ENCODE measurements at regions not wholly inside any gene's neighbourhood (a gene's known extent, or its start where the extent isn't known, plus 50 kb on each side); places are given as distances from the start of the nearest gene placed in this dataset.
A peak's percentile ranks its signal among the peaks of the same experiment; 100 is the strongest.
"Not testable (repeated sequence)": the region's sequence is repeated elsewhere in the genome, so short reads cannot be mapped to it uniquely, and the experiment has no call there.

GRCh38 chr5:126677121-126677520 lies 76.4 kb downstream of the PHAX start:
- no peaks in the 10 kb centered on the region for H3K9me3 ChIP-seq (ENCODE audit: control insufficient read depth in 2 of 2, low read length in 2 of 2)
- no peak for ATAC-seq (ENCODE audit: low read depth in 2 of 2)
- H3K27ac Mint-ChIP-seq: no peak overlapping the region

GRCh38 chr5:126680191-126680817 lies 79.6 kb downstream of the PHAX start:
- H3K4me3 ChIP-seq (ENCODE audit: low read depth, low read length): no peak overlapping the region
- no peak overlapping the region for H3K4me3 Mint-ChIP-seq
- no peak for ATAC-seq (ENCODE audit: low read depth in 2 of 2)
- no peaks in the 10 kb centered on the region for H3K9me3 Mint-ChIP-seq
- no peaks in the 10 kb centered on the region for H3K36me3 ChIP-seq (ENCODE audit: control insufficient read depth, insufficient read depth, low read length)
- H3K4me1 ChIP-seq (ENCODE audit: control insufficient read depth, insufficient read depth, low read length, poor library complexity, severe bottlenecking): peaks cover 3% of the 10 kb centered on the region
- H3K27ac ChIP-seq (ENCODE audit: insufficient read depth, low read length, poor library complexity, severe bottlenecking): no peak overlapping the region
- no peaks in the 10 kb centered on the region for H3K36me3 Mint-ChIP-seq
- H3K27me3 ChIP-seq (ENCODE audit: control insufficient read depth, insufficient read depth, low read length): no peaks in the 10 kb centered on the region
- DNase-seq: no peak
- no peak overlapping the region for H3K27ac Mint-ChIP-seq
- H3K4me1 Mint-ChIP-seq: peaks cover 5 to 18% (median 8%) of the 10 kb centered on the region in 4 donors
- H3K9me3 ChIP-seq (ENCODE audit: control insufficient read depth in 2 of 2, low read length in 2 of 2): no peaks in the 10 kb centered on the region
- peaks cover 5% of the 10 kb centered on the region for H3K27me3 Mint-ChIP-seq

More at GRCh38 chr5:126677121-126677520, 76.4 kb downstream of the PHAX start:
- Histone ChIP-seq H3K4me1 (ENCODE audit: control insufficient read depth, insufficient read depth, low read length, poor library complexity, severe bottlenecking) (peaks cover 3% of the 10 kb centered on the region), H3K27ac (ENCODE audit: insufficient read depth, low read length, poor library complexity, severe bottlenecking) (no peak overlapping the region), H3K4me3 (ENCODE audit: low read depth, low read length) (no peak overlapping the region), H3K36me3 (ENCODE audit: control insufficient read depth, insufficient read depth, low read length) (no peaks in the 10 kb centered on the region), H3K27me3 (ENCODE audit: control insufficient read depth, insufficient read depth, low read length) (no peaks in the 10 kb centered on the region)
- peaks cover 4% of the 10 kb centered on the region for H3K27me3 Mint-ChIP-seq
- H3K4me1 Mint-ChIP-seq: peaks cover 2 to 7% (median 4%) of the 10 kb centered on the region in 4 donors
- no peaks in the 10 kb centered on the region for H3K9me3 Mint-ChIP-seq
- H3K36me3 Mint-ChIP-seq: no peaks in the 10 kb centered on the region
- H3K4me3 Mint-ChIP-seq: no peak overlapping the region
- no peak for DNase-seq

GRCh38 chr5:126681314-126681713 lies 80.6 kb downstream of the PHAX start:
- H3K4me3 ChIP-seq (ENCODE audit: low read depth, low read length); H3K27ac ChIP-seq (ENCODE audit: insufficient read depth, low read length, poor library complexity, severe bottlenecking); H3K36me3 Mint-ChIP-seq; H3K36me3 ChIP-seq (ENCODE audit: control insufficient read depth, insufficient read depth, low read length); H3K27me3 ChIP-seq (ENCODE audit: control insufficient read depth, insufficient read depth, low read length); H3K27ac Mint-ChIP-seq; H3K9me3 ChIP-seq (ENCODE audit: control insufficient read depth in 2 of 2, low read length in 2 of 2); H3K4me3 Mint-ChIP-seq; DNase-seq; H3K9me3 Mint-ChIP-seq; H3K4me1 ChIP-seq (ENCODE audit: control insufficient read depth, insufficient read depth, low read length, poor library complexity, severe bottlenecking); H3K27me3 Mint-ChIP-seq; ATAC-seq (ENCODE audit: low read depth in 2 of 2): not testable (repeated sequence)
- H3K4me1 Mint-ChIP-seq: peaks cover 4 to 16% (median 7%) of the 10 kb centered on the region in 4 donors

- H3K4me1 Mint-ChIP-seq: peaks cover 5 to 14% (median 6%) of the 10 kb centered on the region in 4 donors
- H3K9me3 Mint-ChIP-seq: peaks cover 0 to under 1% (median 0%) of the 10 kb centered on the region in 7 donors
- H3K36me3 Mint-ChIP-seq: no peaks in the 10 kb centered on the region
- no peak for ATAC-seq (ENCODE audit: low read depth in 2 of 2)
- no peak overlapping the region for H3K4me3 Mint-ChIP-seq
- H3K9me3 ChIP-seq (ENCODE audit: control insufficient read depth in 2 of 2, low read length in 2 of 2): no peaks in the 10 kb centered on the region
- H3K36me3 ChIP-seq (ENCODE audit: control insufficient read depth, insufficient read depth, low read length): no peaks in the 10 kb centered on the region
- no peak overlapping the region for H3K4me3 ChIP-seq (ENCODE audit: low read depth, low read length)
- peaks cover 5% of the 10 kb centered on the region for H3K27me3 Mint-ChIP-seq
- H3K27ac ChIP-seq (ENCODE audit: insufficient read depth, low read length, poor library complexity, severe bottlenecking): no peak overlapping the region
- H3K4me1 ChIP-seq (ENCODE audit: control insufficient read depth, insufficient read depth, low read length, poor library complexity, severe bottlenecking): no peaks in the 10 kb centered on the region
- H3K27ac Mint-ChIP-seq: no peak overlapping the region
- no peak for DNase-seq
- no peaks in the 10 kb centered on the region for H3K27me3 ChIP-seq (ENCODE audit: control insufficient read depth, insufficient read depth, low read length)
Measured at GRCh38 chr5:126681970-126682369, 81.2 kb downstream of the PHAX start.

GRCh38 chr5:126682856-126683255 lies 82.1 kb downstream of the PHAX start:
- Mint-ChIP-seq H3K4me1 (peaks cover 5 to 14% (median 6%) of the 10 kb centered on the region in 4 donors), H3K9me3 (peaks cover 0 to 2% (median 0%) of the 10 kb centered on the region in 7 donors), H3K36me3 (no peaks in the 10 kb centered on the region), H3K4me3 (no peak overlapping the region), H3K27ac (no peak overlapping the region), H3K27me3 (peaks cover 5% of the 10 kb centered on the region)
- Histone ChIP-seq H3K27me3 (ENCODE audit: control insufficient read depth, insufficient read depth, low read length) (no peaks in the 10 kb centered on the region), H3K27ac (ENCODE audit: insufficient read depth, low read length, poor library complexity, severe bottlenecking) (no peak overlapping the region), H3K9me3 (ENCODE audit: control insufficient read depth in 2 of 2, low read length in 2 of 2) (no peaks in the 10 kb centered on the region), H3K4me1 (ENCODE audit: control insufficient read depth, insufficient read depth, low read length, poor library complexity, severe bottlenecking) (no peaks in the 10 kb centered on the region), H3K36me3 (ENCODE audit: control insufficient read depth, insufficient read depth, low read length) (no peaks in the 10 kb centered on the region), H3K4me3 (ENCODE audit: low read depth, low read length) (no peak overlapping the region)
- no peak for DNase-seq
- ATAC-seq (ENCODE audit: low read depth in 2 of 2): no peak

- Histone ChIP-seq H3K36me3 (ENCODE audit: control insufficient read depth, insufficient read depth, low read length) (no peaks in the 10 kb centered on the region), H3K9me3 (ENCODE audit: control insufficient read depth in 2 of 2, low read length in 2 of 2) (no peaks in the 10 kb centered on the region), H3K27ac (ENCODE audit: insufficient read depth, low read length, poor library complexity, severe bottlenecking) (no peak overlapping the region), H3K4me3 (ENCODE audit: low read depth, low read length) (no peak overlapping the region), H3K27me3 (ENCODE audit: control insufficient read depth, insufficient read depth, low read length) (no peaks in the 10 kb centered on the region), H3K4me1 (ENCODE audit: control insufficient read depth, insufficient read depth, low read length, poor library complexity, severe bottlenecking) (no peaks in the 10 kb centered on the region)
- no peaks in the 10 kb centered on the region for H3K36me3 Mint-ChIP-seq
- H3K27me3 Mint-ChIP-seq: peaks cover 5% of the 10 kb centered on the region
- peaks cover 5 to 14% (median 6%) of the 10 kb centered on the region in 4 donors for H3K4me1 Mint-ChIP-seq
- H3K9me3 Mint-ChIP-seq: peaks cover 0 to 2% (median 0%) of the 10 kb centered on the region in 7 donors
- no peak overlapping the region for H3K4me3 Mint-ChIP-seq
- no peak for ATAC-seq (ENCODE audit: low read depth in 2 of 2)
- H3K27ac Mint-ChIP-seq: no peak overlapping the region
- DNase-seq: no peak
Measured at GRCh38 chr5:126683912-126684311, 83.2 kb downstream of the PHAX start.

- not testable (repeated sequence) for H3K4me3 ChIP-seq (ENCODE audit: low read depth, low read length); H3K9me3 ChIP-seq (ENCODE audit: control insufficient read depth in 2 of 2, low read length in 2 of 2); H3K27me3 Mint-ChIP-seq; H3K9me3 Mint-ChIP-seq; H3K36me3 Mint-ChIP-seq; H3K4me1 ChIP-seq (ENCODE audit: control insufficient read depth, insufficient read depth, low read length, poor library complexity, severe bottlenecking); H3K27ac ChIP-seq (ENCODE audit: insufficient read depth, low read length, poor library complexity, severe bottlenecking); ATAC-seq (ENCODE audit: low read depth in 2 of 2); H3K27me3 ChIP-seq (ENCODE audit: control insufficient read depth, insufficient read depth, low read length); H3K36me3 ChIP-seq (ENCODE audit: control insufficient read depth, insufficient read depth, low read length)
- DNase-seq: peak in 1 of 3 donors; percentile 52
- Mint-ChIP-seq H3K27ac (peak overlapping the region in 1 of 3 donors; percentile 78), H3K4me3 (peak overlapping the region in 3 of 4 donors; percentile 16 to 44 (median 37)), H3K4me1 (peaks cover 5 to 14% (median 6%) of the 10 kb centered on the region in 4 donors)
Measured at GRCh38 chr5:126684656-126685442, 84.1 kb downstream of the PHAX start.
